ENCODE measurements at regions not wholly inside any gene's neighbourhood (a gene's known extent, or its start where the extent isn't known, plus 50 kb on each side); places are given as distances from the start of the nearest gene placed in this dataset.

GRCh38 chr13:37954191-37954590 lies 84.6 kb upstream of the TRPC4 start:
- peak; percentile 88 for DNase-seq

GRCh38 chr13:37953696-37954095 lies 84.1 kb upstream of the TRPC4 start:
- H3K4me1 ChIP-seq (ENCODE audit: insufficient read depth, low read length) = peaks cover 14% of the 10 kb centered on the region
- no peaks in the 10 kb centered on the region for H4K20me1 ChIP-seq (ENCODE audit: low read length)
- H3K27me3 ChIP-seq (ENCODE audit: low read length) = no peaks in the 10 kb centered on the region
- no peaks in the 10 kb centered on the region for H3F3A ChIP-seq (ENCODE audit: low read length, unreplicated experiment)
- H3K4me3 ChIP-seq (ENCODE audit: low read length) = no peak overlapping the region
- no peak for ATAC-seq
- CTCF ChIA-PET = no interaction called here
- no peak for DNase-seq
- H3K9ac ChIP-seq (ENCODE audit: low read length) = no peak overlapping the region
- POLR2A ChIA-PET (ENCODE audit: unreplicated experiment) = no interaction called here
- H3K79me2 ChIP-seq (ENCODE audit: low read length) = no peaks in the 10 kb centered on the region
- no peak overlapping the region for H2AFZ ChIP-seq (ENCODE audit: low read length)
- H3K9me3 ChIP-seq (ENCODE audit: low read length) = no peaks in the 10 kb centered on the region
- no peaks in the 10 kb centered on the region for H3K9me2 ChIP-seq (replicated peaks; ENCODE audit: low read length)
- H3K27ac ChIP-seq (ENCODE audit: low read length) = no peak overlapping the region
- TF ChIP-seq EZH2 (IDR thresholded peaks at IDR 0.05; ENCODE audit: low read length, unreplicated experiment) (no peak), CTCF (conservative IDR thresholded peaks at IDR 0.05; ENCODE audit: low read depth, low read length) (no peak), EZH2phosphoT487 (IDR thresholded peaks at IDR 0.05; ENCODE audit: borderline replicate concordance, low read length) (no peak)
- no peaks in the 10 kb centered on the region for H3K36me3 ChIP-seq (ENCODE audit: low read depth, low read length)
- H3K4me2 ChIP-seq (ENCODE audit: low read length) = no peak overlapping the region
- BruUV-seq (replicated peaks) = no TSS peak
- intact Hi-C loops (cut with micrococcal nuclease) = no loop called here

More at GRCh38 chr13:37954191-37954590, 84.6 kb upstream of the TRPC4 start:
- H3K27ac ChIP-seq (ENCODE audit: low read length) = peak overlapping the region; percentile 17
- no peaks in the 10 kb centered on the region for H3K79me2 ChIP-seq (ENCODE audit: low read length)
- no peaks in the 10 kb centered on the region for H3F3A ChIP-seq (ENCODE audit: low read length, unreplicated experiment)
- H3K9me3 ChIP-seq (ENCODE audit: low read length) = no peaks in the 10 kb centered on the region
- no peaks in the 10 kb centered on the region for H3K9me2 ChIP-seq (replicated peaks; ENCODE audit: low read length)
- CTCF ChIA-PET = no interaction called here
- H3K9ac ChIP-seq (ENCODE audit: low read length) = no peak overlapping the region
- H4K20me1 ChIP-seq (ENCODE audit: low read length) = no peaks in the 10 kb centered on the region
- peak; percentile 54 for ATAC-seq
- POLR2A ChIA-PET (ENCODE audit: unreplicated experiment) = no interaction called here
- H3K36me3 ChIP-seq (ENCODE audit: low read depth, low read length) = no peaks in the 10 kb centered on the region
- intact Hi-C loops (cut with micrococcal nuclease) = no loop called here
- peak overlapping the region; percentile 69 for H3K4me2 ChIP-seq (ENCODE audit: low read length)
- no TSS peak for BruUV-seq (replicated peaks)
- no peaks in the 10 kb centered on the region for H3K27me3 ChIP-seq (ENCODE audit: low read length)
- peak overlapping the region; percentile 40; the same call in 1 of the 2 replicates for H3K4me3 ChIP-seq (ENCODE audit: low read length)
- TF ChIP-seq EZH2 (IDR thresholded peaks at IDR 0.05; ENCODE audit: low read length, unreplicated experiment) (no peak), CTCF (conservative IDR thresholded peaks at IDR 0.05; ENCODE audit: low read depth, low read length) (no peak), EZH2phosphoT487 (IDR thresholded peaks at IDR 0.05; ENCODE audit: borderline replicate concordance, low read length) (no peak)
- H2AFZ ChIP-seq (ENCODE audit: low read length) = 0 out of 2 replicates have a peak overlapping the region, but pooled peaks have one; percentile 38
- H3K4me1 ChIP-seq (ENCODE audit: insufficient read depth, low read length) = peaks cover 14% of the 10 kb centered on the region

- TF ChIP-seq EZH2phosphoT487 (IDR thresholded peaks at IDR 0.05; ENCODE audit: borderline replicate concordance, low read length) (no peak), CTCF (conservative IDR thresholded peaks at IDR 0.05; ENCODE audit: low read depth, low read length) (no peak), EZH2 (IDR thresholded peaks at IDR 0.05; ENCODE audit: low read length, unreplicated experiment) (no peak)
- no peak overlapping the region for H3K9ac ChIP-seq (ENCODE audit: low read length)
- H3K27me3 ChIP-seq (ENCODE audit: low read length) = no peaks in the 10 kb centered on the region
- no peaks in the 10 kb centered on the region for H3F3A ChIP-seq (ENCODE audit: low read length, unreplicated experiment)
- H3K4me3 ChIP-seq (ENCODE audit: low read length) = no peak overlapping the region
- H4K20me1 ChIP-seq (ENCODE audit: low read length) = no peaks in the 10 kb centered on the region
- ATAC-seq (no peak), DNase-seq (no peak)
- BruUV-seq (replicated peaks) = no TSS peak
- H3K36me3 ChIP-seq (ENCODE audit: low read depth, low read length) = no peaks in the 10 kb centered on the region
- ChIA-PET POLR2A (ENCODE audit: unreplicated experiment) (no interaction called here), CTCF (no interaction called here)
- no peak overlapping the region for H3K27ac ChIP-seq (ENCODE audit: low read length)
- no peaks in the 10 kb centered on the region for H3K9me3 ChIP-seq (ENCODE audit: low read length)
- no peaks in the 10 kb centered on the region for H3K79me2 ChIP-seq (ENCODE audit: low read length)
- no peaks in the 10 kb centered on the region for H3K9me2 ChIP-seq (replicated peaks; ENCODE audit: low read length)
- H3K4me2 ChIP-seq (ENCODE audit: low read length) = no peak overlapping the region
- peaks cover 5% of the 10 kb centered on the region; the same call in 1 of the 2 replicates for H3K4me1 ChIP-seq (ENCODE audit: insufficient read depth, low read length)
- intact Hi-C loops (cut with micrococcal nuclease) = no loop called here
- H2AFZ ChIP-seq (ENCODE audit: low read length) = no peak overlapping the region
These were observed 80.4 kb upstream of the TRPC4 start for GRCh38 chr13:37950016-37950415.

All from PC-3 (cell line).